HepG2 (cell line): ENCODE measurements at regions not wholly inside any gene's neighbourhood (a gene's known extent, or its start where the extent isn't known, plus 50 kb on each side); places are given as distances from the start of the nearest gene placed in this dataset.
"Not testable (repeated sequence)": the region's sequence is repeated elsewhere in the genome, so short reads cannot be mapped to it uniquely, and the experiment has no call there.

Experiments used
- ATAC-seq: fragments of 200-7000 bp; cut with Tn5 transposase; 3 replicates; pipeline ENCODE4 v1.9.1; 2020; ENCODE audit warnings: mild to moderate bottlenecking, moderate library complexity
- BruUV-seq: library from RNA; stranded (reverse); fragments of 400-500 nt; replicated peaks from 2 replicates; lab custom pipeline; 2021; lab: Mats Ljungman, UMichigan
- CTCF ChIA-PET: fragments of 300-600 bp; formaldehyde crosslinking; extraction: SDS; loops from one replicate; lab custom pipeline; 2021; ENCODE audit warnings: low total read pairs, inconsistent platforms, low intra/inter-chr PET ratio; lab: Yijun Ruan, JAX
- POLR2A ChIA-PET: fragments of 350-600 bp; sonication (Branson Sonifier 250); formaldehyde crosslinking; loops from one replicate; lab custom pipeline; 2020; ENCODE audit warnings: antibody characterized with exemption, inconsistent platforms; lab: Yijun Ruan, JAX
- DNase-seq: peaks from one replicate; pipeline ENCODE4 v3.0.0-alpha.2; 2015; ENCODE audit warnings: low spot score
- FAIRE-seq: peaks from 3 replicates; lab custom pipeline; 2011; peaks lifted over from hg19 to GRCh38; lab: Jason Lieb, UNC
- H2AFZ ChIP-seq: one replicate; pipeline ENCODE4 v1.6.1; 2011; ENCODE audit warnings: low read length, inconsistent platforms
- H3K27ac ChIP-seq: fragments of 300-600 bp; 3 replicates; pipeline ENCODE4 v1.8.0; 2011; ENCODE audit warnings: mixed run types, mild to moderate bottlenecking, mixed read lengths, low read length, inconsistent platforms; ENCODE audit not compliant: insufficient read depth; ENCODE audit errors: extremely low read length
- H3K27me3 ChIP-seq, 2 experiments: fragments of 200-600 bp in 1 of 2; 2 replicates in 1 of 2; 3 replicates in 1 of 2; pipeline versions ENCODE4 v1.6.0 to v1.8.0; 2011; ENCODE audit warnings: low read length in 2 of 2, mild to moderate bottlenecking in 2 of 2, moderate library complexity in 2 of 2, inconsistent platforms in 1 of 2; ENCODE audit not compliant: insufficient read depth in 2 of 2, control insufficient read depth in 1 of 2
- H3K36me3 ChIP-seq, 2 experiments: fragments of 200-600 bp in 1 of 2; replicated peaks in 1 of 2; 2 replicates in 1 of 2; 3 replicates in 1 of 2; pipeline versions ENCODE4 v1.5.1 to v1.8.0; 2011; ENCODE audit warnings: low read length in 2 of 2, inconsistent platforms in 1 of 2; ENCODE audit not compliant: insufficient read depth in 2 of 2, control insufficient read depth in 1 of 2
- H3K4me1 ChIP-seq: 2 replicates; pipeline ENCODE4 v1.5.1; 2012; ENCODE audit warnings: low read length, inconsistent platforms; ENCODE audit not compliant: insufficient read depth
- H3K4me2 ChIP-seq: 2 replicates; pipeline ENCODE4 v1.6.0; 2011; ENCODE audit warnings: low read depth, low read length, inconsistent platforms
- H3K4me3 ChIP-seq, 3 experiments: fragments of 200-600 bp in 1 of 3; sonication (generic), shearing (Covaris generic) in 1 of 3; replicated peaks in 1 of 3; 2 replicates each; pipeline ENCODE4 v1.5.1; 2011 to 2016; ENCODE audit warnings: low read length in 3 of 3, inconsistent platforms in 2 of 3, low read depth in 2 of 3, mild to moderate bottlenecking in 2 of 3, control low read depth in 1 of 3, mixed read lengths in 1 of 3; ENCODE audit not compliant: insufficient read depth in 1 of 3
- H3K79me2 ChIP-seq: one replicate; pipeline ENCODE4 v1.6.1; 2011; ENCODE audit warnings: low read length, inconsistent platforms; ENCODE audit not compliant: insufficient read depth
- H3K9ac ChIP-seq: 2 replicates; pipeline ENCODE4 v1.6.0; 2011; ENCODE audit warnings: mild to moderate bottlenecking, low read depth, low read length, inconsistent platforms; ENCODE audit not compliant: insufficient read depth
- H3K9me3 ChIP-seq: 2 replicates; pipeline ENCODE4 v1.5.1; 2012; ENCODE audit warnings: mild to moderate bottlenecking, low read length
- H4K20me1 ChIP-seq: 2 replicates; pipeline ENCODE4 v1.6.0; 2011; ENCODE audit warnings: inconsistent platforms, mild to moderate bottlenecking, low read length, moderate library complexity; ENCODE audit not compliant: insufficient read depth
- HOXA5 ChIP-seq: sonication (generic); formaldehyde crosslinking; IDR thresholded peaks from 2 replicates; pipeline ENCODE4 v1.4.0; 2020; ENCODE audit warnings: missing genetic modification reagents
- SRSF9 ChIP-seq: fragments of 200-400 bp; formaldehyde crosslinking; IDR thresholded peaks from 2 replicates; pipeline ENCODE4 v1.6.1; 2018; ENCODE audit warnings: borderline replicate concordance, mild to moderate bottlenecking, low read depth, low read length; ENCODE audit not compliant: insufficient read depth, poor library complexity, severe bottlenecking
- ZNF746 ChIP-seq: sonication (generic); formaldehyde crosslinking; IDR thresholded peaks from 2 replicates; pipeline ENCODE4 v1.8.0; 2022; ENCODE audit warnings: mild to moderate bottlenecking, missing genetic modification reagents
- WGBS: methylation state at CpG from one replicate; pipeline ENCODE4 v1.1.6; 2017; ENCODE audit warnings: low lambda C conversion rate; 5-methylcytosine and 5-hydroxymethylcytosine counted together
- in situ Hi-C: cut with HindIII; loops from 2 replicates; pipeline ENCODE4 v1.10.0; 2017; ENCODE audit warnings: low pct_unique_long_range_greater_than_20kb; ENCODE audit not compliant: extremely low pct_ligation_motif_present
- intact Hi-C: fragments of 100-400 bp; cut with micrococcal nuclease; formaldehyde crosslinking; loops from one replicate; pipeline ENCODE4 v1.10.0; 2022; ENCODE audit not compliant: unreplicated experiment
- TF ChIP-seq, protein P1 (sequence below): sonication (generic); formaldehyde crosslinking; IDR thresholded peaks from 2 replicates; pipeline ENCODE4 v1.4.0; 2020; ENCODE audit warnings: low read depth, missing genetic modification reagents
- TF ChIP-seq, protein P2 (sequence below): sonication (generic); formaldehyde crosslinking; IDR thresholded peaks from 2 replicates; pipeline ENCODE4 v1.5.1; 2020; ENCODE audit warnings: missing genetic modification reagents, mild to moderate bottlenecking, borderline replicate concordance
- TF ChIP-seq, protein P3 (sequence below): sonication (generic); formaldehyde crosslinking; IDR thresholded peaks from 2 replicates; pipeline ENCODE4 v1.4.0; 2020; ENCODE audit warnings: missing genetic modification reagents, mild to moderate bottlenecking, borderline replicate concordance

DNA sequence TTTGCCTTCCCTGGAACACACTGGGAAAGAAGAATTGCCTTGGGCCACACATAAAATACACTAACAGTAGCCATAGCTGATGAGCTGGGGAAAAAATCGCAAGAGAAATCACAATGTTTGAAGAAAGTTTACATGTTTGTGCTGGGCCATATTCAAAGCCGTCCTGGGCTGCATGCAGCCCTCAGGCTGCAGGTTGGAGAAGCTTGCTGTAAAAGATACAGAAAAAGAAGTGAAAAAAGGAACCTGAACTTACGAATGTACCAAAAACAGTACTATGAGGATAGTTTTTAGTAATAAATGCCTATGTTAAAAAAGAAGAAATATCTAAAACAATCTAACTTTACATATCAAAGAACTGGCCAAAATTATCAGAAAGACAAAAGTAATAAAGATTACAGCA is 82.1 kb downstream of the UGT2B28 start:
- 22% methylated on average over 3 of the region's 3 CpGs for WGBS
- FAIRE-seq = no peak
- TF ChIP-seq, protein P1, sequence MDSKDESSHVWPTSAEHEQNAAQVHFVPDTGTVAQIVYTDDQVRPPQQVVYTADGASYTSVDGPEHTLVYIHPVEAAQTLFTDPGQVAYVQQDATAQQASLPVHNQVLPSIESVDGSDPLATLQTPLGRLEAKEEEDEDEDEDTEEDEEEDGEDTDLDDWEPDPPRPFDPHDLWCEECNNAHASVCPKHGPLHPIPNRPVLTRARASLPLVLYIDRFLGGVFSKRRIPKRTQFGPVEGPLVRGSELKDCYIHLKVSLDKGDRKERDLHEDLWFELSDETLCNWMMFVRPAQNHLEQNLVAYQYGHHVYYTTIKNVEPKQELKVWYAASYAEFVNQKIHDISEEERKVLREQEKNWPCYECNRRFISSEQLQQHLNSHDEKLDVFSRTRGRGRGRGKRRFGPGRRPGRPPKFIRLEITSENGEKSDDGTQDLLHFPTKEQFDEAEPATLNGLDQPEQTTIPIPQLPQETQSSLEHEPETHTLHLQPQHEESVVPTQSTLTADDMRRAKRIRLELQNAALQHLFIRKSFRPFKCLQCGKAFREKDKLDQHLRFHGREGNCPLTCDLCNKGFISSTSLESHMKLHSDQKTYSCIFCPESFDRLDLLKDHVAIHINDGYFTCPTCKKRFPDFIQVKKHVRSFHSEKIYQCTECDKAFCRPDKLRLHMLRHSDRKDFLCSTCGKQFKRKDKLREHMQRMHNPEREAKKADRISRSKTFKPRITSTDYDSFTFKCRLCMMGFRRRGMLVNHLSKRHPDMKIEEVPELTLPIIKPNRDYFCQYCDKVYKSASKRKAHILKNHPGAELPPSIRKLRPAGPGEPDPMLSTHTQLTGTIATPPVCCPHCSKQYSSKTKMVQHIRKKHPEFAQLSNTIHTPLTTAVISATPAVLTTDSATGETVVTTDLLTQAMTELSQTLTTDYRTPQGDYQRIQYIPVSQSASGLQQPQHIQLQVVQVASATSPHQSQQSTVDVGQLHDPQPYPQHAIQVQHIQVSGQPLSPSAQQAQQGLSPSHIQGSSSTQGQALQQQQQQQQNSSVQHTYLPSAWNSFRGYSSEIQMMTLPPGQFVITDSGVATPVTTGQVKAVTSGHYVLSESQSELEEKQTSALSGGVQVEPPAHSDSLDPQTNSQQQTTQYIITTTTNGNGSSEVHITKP (CRISPR knock-in tag) = no peak
- TF ChIP-seq ZNF746 (no peak), HOXA5 (CRISPR knock-in tag) (no peak), SRSF9 (no peak)
- TF ChIP-seq, protein P2, sequence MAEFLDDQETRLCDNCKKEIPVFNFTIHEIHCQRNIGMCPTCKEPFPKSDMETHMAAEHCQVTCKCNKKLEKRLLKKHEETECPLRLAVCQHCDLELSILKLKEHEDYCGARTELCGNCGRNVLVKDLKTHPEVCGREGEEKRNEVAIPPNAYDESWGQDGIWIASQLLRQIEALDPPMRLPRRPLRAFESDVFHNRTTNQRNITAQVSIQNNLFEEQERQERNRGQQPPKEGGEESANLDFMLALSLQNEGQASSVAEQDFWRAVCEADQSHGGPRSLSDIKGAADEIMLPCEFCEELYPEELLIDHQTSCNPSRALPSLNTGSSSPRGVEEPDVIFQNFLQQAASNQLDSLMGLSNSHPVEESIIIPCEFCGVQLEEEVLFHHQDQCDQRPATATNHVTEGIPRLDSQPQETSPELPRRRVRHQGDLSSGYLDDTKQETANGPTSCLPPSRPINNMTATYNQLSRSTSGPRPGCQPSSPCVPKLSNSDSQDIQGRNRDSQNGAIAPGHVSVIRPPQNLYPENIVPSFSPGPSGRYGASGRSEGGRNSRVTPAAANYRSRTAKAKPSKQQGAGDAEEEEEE (CRISPR knock-in tag) = no peak
- TF ChIP-seq, protein P3, sequence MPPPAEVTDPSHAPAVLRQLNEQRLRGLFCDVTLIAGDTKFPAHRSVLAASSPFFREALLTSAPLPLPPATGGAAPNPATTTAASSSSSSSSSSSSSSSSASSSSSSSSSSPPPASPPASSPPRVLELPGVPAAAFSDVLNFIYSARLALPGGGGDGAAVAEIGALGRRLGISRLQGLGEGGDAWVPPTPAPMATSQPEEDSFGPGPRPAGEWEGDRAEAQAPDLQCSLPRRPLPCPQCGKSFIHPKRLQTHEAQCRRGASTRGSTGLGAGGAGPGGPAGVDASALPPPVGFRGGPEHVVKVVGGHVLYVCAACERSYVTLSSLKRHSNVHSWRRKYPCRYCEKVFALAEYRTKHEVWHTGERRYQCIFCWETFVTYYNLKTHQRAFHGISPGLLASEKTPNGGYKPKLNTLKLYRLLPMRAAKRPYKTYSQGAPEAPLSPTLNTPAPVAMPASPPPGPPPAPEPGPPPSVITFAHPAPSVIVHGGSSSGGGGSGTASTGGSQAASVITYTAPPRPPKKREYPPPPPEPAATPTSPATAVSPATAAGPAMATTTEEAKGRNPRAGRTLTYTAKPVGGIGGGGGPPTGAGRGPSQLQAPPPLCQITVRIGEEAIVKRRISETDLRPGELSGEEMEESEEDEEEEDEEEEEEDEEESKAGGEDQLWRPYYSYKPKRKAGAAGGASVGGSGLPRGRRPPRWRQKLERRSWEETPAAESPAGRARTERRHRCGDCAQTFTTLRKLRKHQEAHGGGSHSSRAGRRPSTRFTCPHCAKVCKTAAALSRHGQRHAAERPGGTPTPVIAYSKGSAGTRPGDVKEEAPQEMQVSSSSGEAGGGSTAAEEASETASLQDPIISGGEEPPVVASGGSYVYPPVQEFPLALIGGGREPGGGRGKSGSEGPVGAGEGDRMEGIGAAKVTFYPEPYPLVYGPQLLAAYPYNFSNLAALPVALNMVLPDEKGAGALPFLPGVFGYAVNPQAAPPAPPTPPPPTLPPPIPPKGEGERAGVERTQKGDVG (CRISPR knock-in tag) = no peak
- TF ChIP-seq, all 625 proteins: peak for 0
- DNase-seq (no peak), ATAC-seq (no peak)
- no peaks in the 10 kb centered on the region; a peak in 1 of 5 replicates for H3K27me3 ChIP-seq
- no peak overlapping the region for H2AFZ ChIP-seq
- intact Hi-C loops = no loop called here
- no peaks in the 10 kb centered on the region for H3K9me3 ChIP-seq
- H3K27ac ChIP-seq = no peak overlapping the region
- H3K79me2 ChIP-seq = no peaks in the 10 kb centered on the region
- H3K36me3 ChIP-seq = no peaks in the 10 kb centered on the region
- CTCF ChIA-PET = no interaction called here
- H3K4me3 ChIP-seq = no peak overlapping the region
- H3K4me2 ChIP-seq = no peak overlapping the region
- H3K4me1 ChIP-seq = no peaks in the 10 kb centered on the region
- no peaks in the 10 kb centered on the region for H4K20me1 ChIP-seq
- POLR2A ChIA-PET = no interaction called here
- in situ Hi-C loops = no loop called here
- no TSS peak for BruUV-seq
- H3K9ac ChIP-seq = no peak overlapping the region

DNA sequence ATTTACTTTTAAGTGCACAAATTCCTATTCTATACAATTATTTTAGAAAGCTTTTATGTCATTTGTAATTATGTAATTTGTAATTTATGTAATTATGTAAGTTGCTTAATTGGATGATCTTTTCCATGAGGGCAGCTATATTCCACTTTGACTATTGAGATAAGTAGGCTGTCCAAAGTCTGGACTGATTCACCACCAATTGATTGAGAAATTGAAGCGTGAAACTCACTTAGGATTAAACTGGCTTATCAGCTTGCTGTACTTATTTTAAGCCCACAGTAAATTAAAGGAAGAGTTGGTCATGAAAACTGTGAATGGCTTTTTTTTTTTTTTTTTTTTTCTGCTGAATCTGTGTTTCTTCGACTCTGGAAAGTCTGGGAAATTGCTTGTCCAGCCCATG is 87.4 kb downstream of the UGT2B28 start:
- ATAC-seq, H3K27ac ChIP-seq, in situ Hi-C loops, FAIRE-seq, POLR2A ChIA-PET, H3K79me2 ChIP-seq, H3K27me3 ChIP-seq, H2AFZ ChIP-seq, H4K20me1 ChIP-seq, CTCF ChIA-PET, DNase-seq, intact Hi-C loops, H3K4me3 ChIP-seq, H3K9me3 ChIP-seq, H3K4me2 ChIP-seq, H3K4me1 ChIP-seq, BruUV-seq, H3K9ac ChIP-seq, H3K36me3 ChIP-seq: not testable (repeated sequence)
- 9% methylated on average over 2 of the region's 2 CpGs for WGBS
